HG03378 (cell line): ENCODE measurements at regions not wholly inside any gene's neighbourhood (a gene's known extent, or its start where the extent isn't known, plus 50 kb on each side); places are given as distances from the start of the nearest gene placed in this dataset.
"Not testable (repeated sequence)": the region's sequence is repeated elsewhere in the genome, so short reads cannot be mapped to it uniquely, and the experiment has no call there.

Source experiments
- ATAC-seq: cut with Tn5 transposase; IDR thresholded peaks from one replicate; pipeline ENCODE4 v1.9.1; 2021; ENCODE audit warnings: mild to moderate bottlenecking, moderate library complexity; ENCODE audit not compliant: unreplicated experiment

DNA sequence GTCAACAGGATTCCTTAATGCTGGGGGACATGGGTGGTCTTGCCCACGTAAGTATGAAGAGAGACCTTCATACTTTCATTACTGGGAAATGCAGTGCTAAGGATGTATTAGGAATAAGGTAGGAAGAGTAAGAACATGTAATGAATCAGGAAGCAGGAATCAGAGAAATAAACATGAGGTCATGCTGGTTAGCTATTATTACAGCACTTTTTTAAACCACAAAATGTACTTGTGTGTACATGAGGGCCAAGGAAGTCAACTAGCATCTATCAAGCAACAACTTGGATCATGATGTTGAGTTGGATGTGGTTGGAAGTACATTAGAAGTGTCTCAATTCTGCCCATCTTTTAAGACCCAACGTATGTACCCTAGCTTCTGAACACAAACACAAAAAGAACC lies 63.5 kb upstream of the E2F3 start:
- no peak for ATAC-seq

- no peak for ATAC-seq
These were observed 61.4 kb upstream of the E2F3 start for GRCh38 chr6:20340068-20340848.

- ATAC-seq, result no peak
These were observed 60.6 kb upstream of the E2F3 start for GRCh38 chr6:20341096-20341495.

- ATAC-seq, result no peak
These were observed 60.1 kb upstream of the E2F3 start for GRCh38 chr6:20341564-20341963.

DNA sequence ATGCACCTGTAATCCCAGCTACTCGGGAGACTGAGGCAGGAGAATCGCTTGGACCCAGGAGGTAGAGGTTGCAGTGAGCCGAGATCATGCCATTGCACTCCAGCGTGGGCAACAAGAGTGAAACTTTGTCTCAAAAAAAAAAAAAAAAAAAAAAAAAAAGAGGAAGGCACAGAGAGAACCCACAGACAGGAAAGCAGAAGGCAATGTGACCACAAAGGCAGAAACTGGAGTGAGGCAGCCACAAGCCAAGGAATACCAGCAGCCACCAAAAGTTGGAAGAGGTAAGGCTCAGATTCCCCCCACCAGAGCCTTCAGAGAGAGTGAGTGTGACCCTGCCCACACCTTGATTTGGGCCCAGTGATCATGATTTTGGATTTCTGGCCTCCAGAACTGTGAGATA lies 54.7 kb upstream of the E2F3 start:
- not testable (repeated sequence) for ATAC-seq

DNA sequence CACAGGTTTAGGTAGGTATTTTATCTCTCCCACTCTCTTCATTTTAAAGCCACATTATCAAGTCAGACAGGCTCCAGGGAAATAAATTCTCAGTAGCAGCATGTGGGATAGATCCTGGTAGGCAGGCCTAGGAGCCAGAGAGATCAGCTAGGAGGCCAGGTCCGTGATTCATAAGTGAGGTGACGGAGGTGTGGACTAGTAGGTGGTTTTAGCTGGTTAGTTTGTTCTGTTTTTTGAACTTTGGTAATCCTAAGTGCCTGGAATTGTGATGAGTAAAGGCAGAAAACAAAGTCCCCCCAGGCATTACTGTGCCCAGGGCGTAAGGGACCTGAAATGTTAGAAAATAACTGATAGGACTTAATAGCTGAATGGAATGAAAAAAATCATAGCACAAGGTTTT lies 53.6 kb upstream of the E2F3 start:
- no peak for ATAC-seq

GRCh38 chr6:20349225-20349624 lies 52.5 kb upstream of the E2F3 start:
- no peak for ATAC-seq

DNA sequence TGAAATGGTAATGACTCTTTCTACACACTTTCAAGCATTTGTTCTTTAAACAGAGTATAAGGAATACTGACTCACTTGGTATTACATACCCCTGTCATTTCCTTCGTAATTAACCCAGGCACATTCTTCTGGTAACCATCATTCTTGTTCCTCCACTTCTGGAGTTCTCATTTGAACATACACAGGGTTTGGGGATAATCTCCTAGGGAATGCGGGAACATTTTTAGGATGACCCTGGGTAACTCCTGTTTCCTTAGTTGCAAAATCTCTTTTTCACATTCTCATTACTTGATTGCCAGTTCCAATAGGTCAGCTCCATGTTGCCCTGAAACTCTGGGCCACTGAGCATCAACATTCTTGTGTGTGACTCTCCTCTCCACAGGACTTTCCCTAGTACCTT lies 51.5 kb upstream of the E2F3 start:
- no peak for ATAC-seq

- ATAC-seq, result no peak
These were observed 50.1 kb upstream of the E2F3 start for GRCh38 chr6:20351534-20351933.
